Vagina (tissue), 2 donors: ENCODE measurements at regions not wholly inside any gene's neighbourhood (a gene's known extent, or its start where the extent isn't known, plus 50 kb on each side); places are given as distances from the start of the nearest gene placed in this dataset.

Experiments
- DNase-seq, 2 donors: peaks; one replicate each; pipeline ENCODE4 v3.0.0-alpha.2; 2017; ENCODE audit errors: extremely low spot score in 2 of 2
- H3K27ac ChIP-seq: fragments of 200-600 bp; sonication (generic); one replicate; pipeline ENCODE4 v1.5.1; 2019
- H3K27me3 ChIP-seq: fragments of 200-600 bp; sonication (generic); one replicate; pipeline ENCODE4 v1.5.1; 2019
- H3K36me3 ChIP-seq, 2 donors: fragments of 200-600 bp; sonication (generic); one replicate each; pipeline ENCODE4 v1.5.1; 2017 to 2019
- H3K4me1 ChIP-seq: fragments of 200-600 bp; sonication (generic); one replicate; pipeline ENCODE4 v1.5.1; 2019
- H3K4me3 ChIP-seq, 2 donors: fragments of 200-600 bp; sonication (generic); 1 replicate in 1 of 2; 2 replicates in 1 of 2; pipeline ENCODE4 v1.5.1; 2016 to 2019
- H3K9me3 ChIP-seq: fragments of 200-600 bp; sonication (generic); one replicate; pipeline ENCODE4 v1.5.1; 2019
- CTCF ChIP-seq, 3 experiments: fragments of 450-650 bp in 2 of 3; fragments of 200-600 bp in 1 of 3; sonication (generic) in 1 of 3; IDR thresholded peaks; one replicate each; pipeline ENCODE4 v1.5.1; 2017 to 2019; ENCODE audit warnings: antibody characterized with exemption in 3 of 3, mild to moderate bottlenecking in 2 of 3, moderate library complexity in 2 of 3
- POLR2A ChIP-seq, 2 donors: fragments of 450-650 bp; IDR thresholded peaks; one replicate each; pipeline ENCODE4 v1.6.1; 2017; ENCODE audit warnings: antibody characterized with exemption in 2 of 2, mild to moderate bottlenecking in 2 of 2, moderate library complexity in 2 of 2
- POLR2AphosphoS5 ChIP-seq, 2 donors: sonication (generic); formaldehyde crosslinking; IDR thresholded peaks; one replicate each; pipeline ENCODE4 v1.9.0; 2017; ENCODE audit warnings: antibody characterized with exemption in 2 of 2, mild to moderate bottlenecking in 2 of 2, low read depth in 1 of 2; ENCODE audit not compliant: insufficient read depth in 1 of 2
- intact Hi-C: fragments of 100-400 bp; cut with DNase I; formaldehyde crosslinking; loops from one replicate; pipeline ENCODE4 v1.15.1; 2023

- intact Hi-C loops = no loop called here
- no peak for DNase-seq
- Histone ChIP-seq H3K36me3 (no peaks in the 10 kb centered on the region), H3K4me3 (no peak overlapping the region), H3K27ac (no peak overlapping the region), H3K4me1 (no peaks in the 10 kb centered on the region), H3K27me3 (no peaks in the 10 kb centered on the region), H3K9me3 (no peaks in the 10 kb centered on the region)
- TF ChIP-seq CTCF (IDR thresholded peaks at IDR 0.05) = no peak
- no peak for TF ChIP-seq POLR2A (IDR thresholded peaks at IDR 0.05)
- no peak for TF ChIP-seq POLR2AphosphoS5 (IDR thresholded peaks at IDR 0.05; ENCODE audit: insufficient read depth in 1 of 2, low read depth in 1 of 2)
Observed at GRCh38 chr5:53241572-53241971, 132.0 kb upstream of the MOCS2 start.

- Histone ChIP-seq H3K27ac (no peak overlapping the region), H3K4me1 (no peaks in the 10 kb centered on the region), H3K27me3 (no peaks in the 10 kb centered on the region), H3K36me3 (no peaks in the 10 kb centered on the region), H3K9me3 (no peaks in the 10 kb centered on the region), H3K4me3 (no peak overlapping the region)
- intact Hi-C loops = no loop called here
- TF ChIP-seq POLR2AphosphoS5 (IDR thresholded peaks at IDR 0.05; ENCODE audit: insufficient read depth in 1 of 2, low read depth in 1 of 2) = no peak
- no peak for TF ChIP-seq POLR2A (IDR thresholded peaks at IDR 0.05)
- no peak for TF ChIP-seq CTCF (IDR thresholded peaks at IDR 0.05)
- DNase-seq = no peak
Observed at GRCh38 chr5:53243403-53243802, 133.8 kb upstream of the MOCS2 start.

- Histone ChIP-seq H3K27ac (no peak overlapping the region), H3K4me1 (no peaks in the 10 kb centered on the region), H3K27me3 (no peaks in the 10 kb centered on the region), H3K36me3 (no peaks in the 10 kb centered on the region), H3K4me3 (no peak overlapping the region), H3K9me3 (no peaks in the 10 kb centered on the region)
- TF ChIP-seq CTCF (IDR thresholded peaks at IDR 0.05) = no peak
- TF ChIP-seq POLR2A (IDR thresholded peaks at IDR 0.05) = no peak
- TF ChIP-seq POLR2AphosphoS5 (IDR thresholded peaks at IDR 0.05; ENCODE audit: insufficient read depth in 1 of 2, low read depth in 1 of 2) = no peak
- no peak for DNase-seq
- intact Hi-C loops = no loop called here
Observed at GRCh38 chr5:53246042-53246836, 136.7 kb upstream of the MOCS2 start.

- Histone ChIP-seq H3K27ac (no peak overlapping the region), H3K9me3 (no peaks in the 10 kb centered on the region), H3K36me3 (no peaks in the 10 kb centered on the region), H3K4me1 (no peaks in the 10 kb centered on the region), H3K4me3 (no peak overlapping the region), H3K27me3 (no peaks in the 10 kb centered on the region)
- TF ChIP-seq CTCF (IDR thresholded peaks at IDR 0.05) (no peak), POLR2A (IDR thresholded peaks at IDR 0.05) (no peak), POLR2AphosphoS5 (IDR thresholded peaks at IDR 0.05; ENCODE audit: insufficient read depth in 1 of 2, low read depth in 1 of 2) (no peak)
- DNase-seq = no peak
- intact Hi-C loops = no loop called here
Observed at GRCh38 chr5:53249529-53250200, 140.1 kb upstream of the MOCS2 start.

- no peak for DNase-seq
- TF ChIP-seq POLR2A (IDR thresholded peaks at IDR 0.05) (no peak), POLR2AphosphoS5 (IDR thresholded peaks at IDR 0.05; ENCODE audit: insufficient read depth in 1 of 2, low read depth in 1 of 2) (no peak)
- no peaks in the 10 kb centered on the region for H3K36me3 ChIP-seq
- H3K27ac ChIP-seq = no peak overlapping the region
- no peak overlapping the region for H3K4me3 ChIP-seq
- intact Hi-C loops = no loop called here
- H3K9me3 ChIP-seq = no peaks in the 10 kb centered on the region
- no peaks in the 10 kb centered on the region for H3K27me3 ChIP-seq
- H3K4me1 ChIP-seq = no peaks in the 10 kb centered on the region
Observed at GRCh38 chr5:53250201-53250550, 140.6 kb upstream of the MOCS2 start.
